Uterus (tissue), 2 donors: ENCODE measurements at regions not wholly inside any gene's neighbourhood (a gene's known extent, or its start where the extent isn't known, plus 50 kb on each side); places are given as distances from the start of the nearest gene placed in this dataset.

Experiments used
- POLR2A ChIP-seq, 2 donors: fragments of 450-650 bp; IDR thresholded peaks; one replicate each; pipeline ENCODE4 v1.6.1; 2016; ENCODE audit warnings: antibody characterized with exemption in 2 of 2, mild to moderate bottlenecking in 1 of 2, moderate library complexity in 1 of 2
- TF ChIP-seq, protein P1 (sequence below), 4 experiments: fragments of 200-600 bp in 2 of 4; fragments of 450-650 bp in 2 of 4; sonication (generic) in 2 of 4; IDR thresholded peaks; one replicate each; pipeline ENCODE4 v1.5.1; 2016 to 2019; ENCODE audit warnings: antibody characterized with exemption in 4 of 4, mild to moderate bottlenecking in 2 of 4, moderate library complexity in 1 of 4

GRCh38 chr6:14521141-14521540, 403.6 kb downstream of the CD83 start:
- TF ChIP-seq, protein P1, sequence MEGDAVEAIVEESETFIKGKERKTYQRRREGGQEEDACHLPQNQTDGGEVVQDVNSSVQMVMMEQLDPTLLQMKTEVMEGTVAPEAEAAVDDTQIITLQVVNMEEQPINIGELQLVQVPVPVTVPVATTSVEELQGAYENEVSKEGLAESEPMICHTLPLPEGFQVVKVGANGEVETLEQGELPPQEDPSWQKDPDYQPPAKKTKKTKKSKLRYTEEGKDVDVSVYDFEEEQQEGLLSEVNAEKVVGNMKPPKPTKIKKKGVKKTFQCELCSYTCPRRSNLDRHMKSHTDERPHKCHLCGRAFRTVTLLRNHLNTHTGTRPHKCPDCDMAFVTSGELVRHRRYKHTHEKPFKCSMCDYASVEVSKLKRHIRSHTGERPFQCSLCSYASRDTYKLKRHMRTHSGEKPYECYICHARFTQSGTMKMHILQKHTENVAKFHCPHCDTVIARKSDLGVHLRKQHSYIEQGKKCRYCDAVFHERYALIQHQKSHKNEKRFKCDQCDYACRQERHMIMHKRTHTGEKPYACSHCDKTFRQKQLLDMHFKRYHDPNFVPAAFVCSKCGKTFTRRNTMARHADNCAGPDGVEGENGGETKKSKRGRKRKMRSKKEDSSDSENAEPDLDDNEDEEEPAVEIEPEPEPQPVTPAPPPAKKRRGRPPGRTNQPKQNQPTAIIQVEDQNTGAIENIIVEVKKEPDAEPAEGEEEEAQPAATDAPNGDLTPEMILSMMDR (IDR thresholded peaks at IDR 0.05): no peak
- no peak for TF ChIP-seq POLR2A (IDR thresholded peaks at IDR 0.05)
